OCI-LY1 (cell line): ENCODE measurements at regions not wholly inside any gene's neighbourhood (a gene's known extent, or its start where the extent isn't known, plus 50 kb on each side); places are given as distances from the start of the nearest gene placed in this dataset.

Experiments used
- H2AFZ ChIP-seq: fragments of 200-600 bp; sonication (generic), shearing (Covaris generic); 2 replicates; pipeline ENCODE4 v1.6.0; 2014; ENCODE audit warnings: antibody characterized with exemption, mild to moderate bottlenecking, low read length
- H3F3A ChIP-seq: fragments of 200-600 bp; sonication (generic), shearing (Covaris generic); 2 replicates; pipeline ENCODE4 v1.6.0; 2014; ENCODE audit warnings: mild to moderate bottlenecking, antibody characterized with exemption, low read length, moderate library complexity; ENCODE audit not compliant: insufficient read depth
- H3K27ac ChIP-seq: fragments of 200-600 bp; sonication (generic); 2 replicates; pipeline ENCODE4 v1.5.1; 2014; ENCODE audit warnings: low read length, mixed run types, mild to moderate bottlenecking, low read depth; ENCODE audit not compliant: poor library complexity, severe bottlenecking
- H3K27me3 ChIP-seq: fragments of 200-600 bp; sonication (generic); 2 replicates; pipeline ENCODE4 v1.6.0; 2014; ENCODE audit warnings: antibody characterized with exemption, mild to moderate bottlenecking, low read length, moderate library complexity; ENCODE audit not compliant: insufficient read depth
- H3K36me3 ChIP-seq: fragments of 200-600 bp; sonication (generic); 2 replicates; pipeline ENCODE4 v1.6.1; 2014; ENCODE audit warnings: mild to moderate bottlenecking, antibody characterized with exemption, low read length, moderate library complexity, mixed read lengths; ENCODE audit not compliant: insufficient read depth
- H3K4me1 ChIP-seq: fragments of 200-600 bp; sonication (generic); 2 replicates; pipeline ENCODE4 v1.5.1; 2014; ENCODE audit warnings: mild to moderate bottlenecking, low read length, moderate library complexity; ENCODE audit not compliant: insufficient read depth, severe bottlenecking
- H3K4me2 ChIP-seq: fragments of 200-600 bp; sonication (generic), shearing (Covaris generic); 2 replicates; pipeline ENCODE4 v1.6.1; 2014; ENCODE audit warnings: low read length
- H3K4me3 ChIP-seq: fragments of 200-600 bp; sonication (generic); 2 replicates; pipeline ENCODE4 v1.5.1; 2014; ENCODE audit warnings: low read length, low read depth, mild to moderate bottlenecking, mixed read lengths; ENCODE audit not compliant: poor library complexity, severe bottlenecking
- H3K79me2 ChIP-seq: fragments of 200-600 bp; shearing (Covaris generic); 2 replicates; pipeline ENCODE4 v1.6.1; 2016; ENCODE audit warnings: mixed run types, low read length, mixed read lengths; ENCODE audit not compliant: insufficient read depth
- H3K9ac ChIP-seq: fragments of 200-600 bp; sonication (generic), shearing (Covaris generic); 2 replicates; pipeline ENCODE4 v1.6.1; 2014; ENCODE audit warnings: mild to moderate bottlenecking, low read length, mixed read lengths
- H3K9me2 ChIP-seq: fragments of 200-600 bp; sonication (generic), shearing (Covaris generic); 2 replicates; pipeline ENCODE4 v1.6.1; 2014; ENCODE audit warnings: low read depth, mild to moderate bottlenecking, low read length, mixed read lengths
- H3K9me3 ChIP-seq: fragments of 200-600 bp; shearing (Covaris generic); 2 replicates; pipeline ENCODE4 v1.6.1; 2014; ENCODE audit warnings: low read length, mixed read lengths
- H4K20me1 ChIP-seq: fragments of 200-600 bp; sonication (generic), shearing (Covaris generic); 2 replicates; pipeline ENCODE4 v1.6.0; 2016; ENCODE audit warnings: mild to moderate bottlenecking, low read length; ENCODE audit not compliant: insufficient read depth
- EZH2 ChIP-seq: fragments of 200-600 bp; sonication (generic), shearing (Covaris generic); IDR thresholded peaks from 2 replicates; pipeline ENCODE4 v1.8.0; 2017; ENCODE audit warnings: borderline replicate concordance, mixed run types, mild to moderate bottlenecking, antibody characterized with exemption, low read length, moderate library complexity, mixed read lengths
- TF ChIP-seq, protein P1 (sequence below): fragments of 200-600 bp; sonication (generic), shearing (Covaris generic); IDR thresholded peaks from 2 replicates; pipeline ENCODE4 v1.5.1; 2017; ENCODE audit warnings: mild to moderate bottlenecking, antibody characterized with exemption, low read length, moderate library complexity, mixed read lengths

DNA sequence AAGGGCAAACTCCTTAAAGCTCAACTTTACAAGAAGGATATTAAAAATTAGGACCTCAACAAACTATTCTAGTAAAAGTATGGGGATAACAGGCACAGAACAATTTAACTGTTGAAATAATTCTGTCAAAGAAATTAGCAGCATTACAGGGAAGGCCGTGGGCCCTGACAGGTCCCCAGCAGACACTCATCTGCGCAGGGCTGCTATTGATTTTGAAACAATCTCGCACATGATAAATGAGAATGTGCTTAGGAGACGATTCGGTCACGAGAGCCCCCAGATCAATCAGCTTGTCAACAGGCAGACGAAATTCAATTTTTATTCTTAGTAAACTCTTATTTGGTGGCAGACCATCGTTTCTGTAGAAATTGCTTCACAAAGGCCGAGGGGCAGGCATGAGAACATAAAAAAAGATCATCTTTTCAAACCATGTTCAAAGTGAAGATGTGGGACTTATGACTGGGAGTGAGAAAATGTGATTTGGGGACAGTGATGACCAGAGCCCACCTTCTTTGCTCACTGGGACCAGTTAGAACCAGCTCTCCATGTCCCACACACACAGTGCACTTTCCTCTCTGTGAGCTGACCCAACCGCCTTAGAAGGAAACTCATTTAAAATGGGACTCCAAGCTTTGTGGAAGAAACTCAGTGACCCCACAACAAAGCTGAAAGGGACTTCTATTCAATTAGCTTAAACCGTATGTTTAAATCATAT lies 654.5 kb downstream of the TOX3 start:
- Histone ChIP-seq H3K4me1 (no peaks in the 10 kb centered on the region), H2AFZ (no peak overlapping the region), H3K9me3 (no peaks in the 10 kb centered on the region), H3K27ac (no peak overlapping the region), H3F3A (no peaks in the 10 kb centered on the region), H3K4me3 (no peak overlapping the region), H4K20me1 (no peaks in the 10 kb centered on the region), H3K9me2 (no peaks in the 10 kb centered on the region), H3K4me2 (no peak overlapping the region), H3K79me2 (no peaks in the 10 kb centered on the region), H3K36me3 (no peaks in the 10 kb centered on the region), H3K9ac (no peak overlapping the region), H3K27me3 (no peaks in the 10 kb centered on the region)
- no peak for TF ChIP-seq EZH2
- TF ChIP-seq, protein P1, sequence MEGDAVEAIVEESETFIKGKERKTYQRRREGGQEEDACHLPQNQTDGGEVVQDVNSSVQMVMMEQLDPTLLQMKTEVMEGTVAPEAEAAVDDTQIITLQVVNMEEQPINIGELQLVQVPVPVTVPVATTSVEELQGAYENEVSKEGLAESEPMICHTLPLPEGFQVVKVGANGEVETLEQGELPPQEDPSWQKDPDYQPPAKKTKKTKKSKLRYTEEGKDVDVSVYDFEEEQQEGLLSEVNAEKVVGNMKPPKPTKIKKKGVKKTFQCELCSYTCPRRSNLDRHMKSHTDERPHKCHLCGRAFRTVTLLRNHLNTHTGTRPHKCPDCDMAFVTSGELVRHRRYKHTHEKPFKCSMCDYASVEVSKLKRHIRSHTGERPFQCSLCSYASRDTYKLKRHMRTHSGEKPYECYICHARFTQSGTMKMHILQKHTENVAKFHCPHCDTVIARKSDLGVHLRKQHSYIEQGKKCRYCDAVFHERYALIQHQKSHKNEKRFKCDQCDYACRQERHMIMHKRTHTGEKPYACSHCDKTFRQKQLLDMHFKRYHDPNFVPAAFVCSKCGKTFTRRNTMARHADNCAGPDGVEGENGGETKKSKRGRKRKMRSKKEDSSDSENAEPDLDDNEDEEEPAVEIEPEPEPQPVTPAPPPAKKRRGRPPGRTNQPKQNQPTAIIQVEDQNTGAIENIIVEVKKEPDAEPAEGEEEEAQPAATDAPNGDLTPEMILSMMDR = no peak

DNA sequence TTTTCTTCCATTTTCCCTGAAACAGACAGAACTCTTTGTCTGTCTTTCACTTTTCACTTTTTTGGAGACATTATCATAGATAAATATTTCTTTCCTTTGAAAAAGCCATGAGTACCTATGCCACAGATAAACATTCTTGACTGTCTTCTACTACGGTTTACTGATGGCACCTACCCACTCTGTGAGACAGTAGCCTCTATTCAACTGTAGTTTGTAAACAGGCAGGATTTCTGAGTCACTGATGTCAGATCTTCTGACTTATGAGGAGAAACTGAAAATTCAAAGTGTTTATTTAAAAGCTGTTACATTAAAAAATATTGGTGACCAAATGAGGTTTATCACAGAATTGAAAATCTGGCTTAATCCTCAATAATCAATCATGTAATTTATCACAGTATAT lies 658.4 kb downstream of the TOX3 start:
- no peak overlapping the region for H3K9ac ChIP-seq
- no peak overlapping the region for H3K4me3 ChIP-seq
- H3K27me3 ChIP-seq = no peaks in the 10 kb centered on the region
- H3K4me1 ChIP-seq = no peaks in the 10 kb centered on the region
- TF ChIP-seq, protein P1 = no peak
- TF ChIP-seq EZH2 = no peak
- no peaks in the 10 kb centered on the region for H3K9me2 ChIP-seq
- no peaks in the 10 kb centered on the region for H4K20me1 ChIP-seq
- H3F3A ChIP-seq = no peaks in the 10 kb centered on the region
- no peak overlapping the region for H3K4me2 ChIP-seq
- no peak overlapping the region for H3K27ac ChIP-seq
- no peaks in the 10 kb centered on the region for H3K36me3 ChIP-seq
- H3K9me3 ChIP-seq = no peaks in the 10 kb centered on the region
- no peak overlapping the region for H2AFZ ChIP-seq
- no peaks in the 10 kb centered on the region for H3K79me2 ChIP-seq

GRCh38 chr16:51888016-51888415 lies 658.9 kb downstream of the TOX3 start:
- H3K27ac ChIP-seq = no peak overlapping the region
- no peaks in the 10 kb centered on the region for H3F3A ChIP-seq
- no peaks in the 10 kb centered on the region for H3K36me3 ChIP-seq
- no peak overlapping the region for H3K4me2 ChIP-seq
- H3K4me1 ChIP-seq = no peaks in the 10 kb centered on the region
- no peak overlapping the region for H3K4me3 ChIP-seq
- no peaks in the 10 kb centered on the region for H3K9me3 ChIP-seq
- H2AFZ ChIP-seq = no peak overlapping the region
- H3K9ac ChIP-seq = no peak overlapping the region
- no peaks in the 10 kb centered on the region for H3K27me3 ChIP-seq
- no peaks in the 10 kb centered on the region for H3K79me2 ChIP-seq
- H3K9me2 ChIP-seq = no peaks in the 10 kb centered on the region
- TF ChIP-seq, protein P1 = no peak
- no peak for TF ChIP-seq EZH2
- no peaks in the 10 kb centered on the region for H4K20me1 ChIP-seq
